Activated B cell treated with CpG ODN at 0.5 μM for 24 hours (primary cell): ENCODE measurements at regions not wholly inside any gene's neighbourhood (a gene's known extent, or its start where the extent isn't known, plus 50 kb on each side); places are given as distances from the start of the nearest gene placed in this dataset.

Experiments used
- ATAC-seq: fragments of 200-7000 bp; cut with Tn5 transposase; one replicate; pipeline ENCODE4 v1.10.0; 2021; ENCODE audit warnings: low read depth, mild to moderate bottlenecking, moderate library complexity
- CTCF ChIA-PET: fragments of 350-600 bp; sonication (Branson Sonifier 250); formaldehyde crosslinking; loops from one replicate; lab custom pipeline; 2021; ENCODE audit warnings: antibody characterized with exemption; lab: Charles Lee
- POLR2A ChIA-PET: fragments of 350-600 bp; sonication (Branson Sonifier 250); formaldehyde crosslinking; loops from one replicate; lab custom pipeline; 2021; ENCODE audit warnings: antibody characterized with exemption; lab: Charles Lee
- DNase-seq: peaks from one replicate; pipeline ENCODE4 v3.0.0; 2022
- H3K27ac Mint-ChIP-seq: one replicate; pipeline ENCODE4 v1.8.0; 2020; ENCODE audit warnings: mixed read lengths
- H3K27me3 Mint-ChIP-seq: one replicate; pipeline ENCODE4 v1.8.0; 2021; ENCODE audit warnings: mixed read lengths
- H3K36me3 Mint-ChIP-seq: one replicate; pipeline ENCODE4 v1.8.0; 2021; ENCODE audit warnings: low read depth, mixed read lengths
- H3K4me1 Mint-ChIP-seq: one replicate; pipeline ENCODE4 v1.8.0; 2021; ENCODE audit warnings: mixed read lengths
- H3K4me3 Mint-ChIP-seq: one replicate; pipeline ENCODE4 v1.8.0; 2020; ENCODE audit warnings: mild to moderate bottlenecking, mixed read lengths
- H3K9me3 Mint-ChIP-seq: one replicate; pipeline ENCODE4 v1.8.0; 2020; ENCODE audit warnings: mixed read lengths
- intact Hi-C: fragments of 100-400 bp; cut with micrococcal nuclease; formaldehyde crosslinking; loops from one replicate; pipeline ENCODE4 v1.15.1; 2024
- TF ChIP-seq, protein P1 (sequence below): fragments of 200-600 bp; IDR thresholded peaks from one replicate; pipeline ENCODE4 v1.8.0; 2022; ENCODE audit warnings: antibody characterized with exemption, mild to moderate bottlenecking

DNA sequence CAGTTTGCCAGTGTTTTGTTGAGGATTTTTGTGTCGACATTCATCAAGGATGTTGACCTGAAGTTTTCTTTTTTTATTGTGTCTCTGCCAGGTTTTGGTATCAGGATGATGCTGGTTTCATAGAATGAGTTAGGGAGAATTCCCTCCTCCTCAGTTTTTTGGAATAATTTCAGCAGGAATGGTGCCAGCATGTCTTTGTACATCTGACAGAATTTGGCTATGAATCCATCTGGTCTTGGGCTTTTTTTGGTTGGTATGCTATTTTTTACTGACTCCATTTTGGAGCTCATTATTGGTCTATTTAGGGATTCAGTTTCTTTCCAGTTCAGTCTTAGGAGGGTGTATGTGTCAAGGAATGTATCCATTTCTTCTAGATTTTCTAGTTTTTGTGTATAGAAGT lies 320.0 kb upstream of the PPP2R3A start:
- Mint-ChIP-seq H3K9me3 (peaks cover 4% of the 10 kb centered on the region), H3K36me3 (no peaks in the 10 kb centered on the region), H3K4me1 (no peaks in the 10 kb centered on the region), H3K27ac (no peak overlapping the region), H3K27me3 (no peaks in the 10 kb centered on the region), H3K4me3 (no peak overlapping the region)
- intact Hi-C loops = no loop called here
- CTCF ChIA-PET = no interaction called here
- ATAC-seq = no peak
- TF ChIP-seq, protein P1, sequence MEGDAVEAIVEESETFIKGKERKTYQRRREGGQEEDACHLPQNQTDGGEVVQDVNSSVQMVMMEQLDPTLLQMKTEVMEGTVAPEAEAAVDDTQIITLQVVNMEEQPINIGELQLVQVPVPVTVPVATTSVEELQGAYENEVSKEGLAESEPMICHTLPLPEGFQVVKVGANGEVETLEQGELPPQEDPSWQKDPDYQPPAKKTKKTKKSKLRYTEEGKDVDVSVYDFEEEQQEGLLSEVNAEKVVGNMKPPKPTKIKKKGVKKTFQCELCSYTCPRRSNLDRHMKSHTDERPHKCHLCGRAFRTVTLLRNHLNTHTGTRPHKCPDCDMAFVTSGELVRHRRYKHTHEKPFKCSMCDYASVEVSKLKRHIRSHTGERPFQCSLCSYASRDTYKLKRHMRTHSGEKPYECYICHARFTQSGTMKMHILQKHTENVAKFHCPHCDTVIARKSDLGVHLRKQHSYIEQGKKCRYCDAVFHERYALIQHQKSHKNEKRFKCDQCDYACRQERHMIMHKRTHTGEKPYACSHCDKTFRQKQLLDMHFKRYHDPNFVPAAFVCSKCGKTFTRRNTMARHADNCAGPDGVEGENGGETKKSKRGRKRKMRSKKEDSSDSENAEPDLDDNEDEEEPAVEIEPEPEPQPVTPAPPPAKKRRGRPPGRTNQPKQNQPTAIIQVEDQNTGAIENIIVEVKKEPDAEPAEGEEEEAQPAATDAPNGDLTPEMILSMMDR = no peak
- POLR2A ChIA-PET = no interaction called here
- DNase-seq = no peak

DNA sequence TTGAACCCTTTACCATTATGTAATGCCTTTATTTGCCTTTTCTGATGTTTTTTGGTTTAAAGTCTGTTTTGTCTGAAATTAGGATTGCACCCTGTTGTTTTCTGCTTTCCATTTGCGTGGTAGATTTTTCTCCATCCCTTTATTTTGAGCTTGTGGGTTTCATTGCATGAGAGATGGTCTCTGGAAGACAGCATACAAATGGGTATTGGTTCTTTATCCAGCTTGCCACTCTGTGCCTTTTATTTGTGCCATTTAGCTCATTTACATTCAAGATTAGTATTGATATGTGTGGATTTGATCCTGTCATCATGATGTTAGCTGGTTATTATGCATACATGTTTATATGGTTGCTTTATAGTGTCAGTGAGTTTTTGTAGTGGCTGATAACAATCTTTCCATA lies 318.7 kb upstream of the PPP2R3A start:
- intact Hi-C loops = no loop called here
- Mint-ChIP-seq H3K4me3 (no peak overlapping the region), H3K27me3 (peaks cover 1% of the 10 kb centered on the region), H3K36me3 (no peaks in the 10 kb centered on the region), H3K4me1 (no peaks in the 10 kb centered on the region), H3K9me3 (peaks cover 4% of the 10 kb centered on the region), H3K27ac (no peak overlapping the region)
- TF ChIP-seq, protein P1 = no peak
- ChIA-PET CTCF (no interaction called here), POLR2A (no interaction called here)
- DNase-seq (no peak), ATAC-seq (no peak)

DNA sequence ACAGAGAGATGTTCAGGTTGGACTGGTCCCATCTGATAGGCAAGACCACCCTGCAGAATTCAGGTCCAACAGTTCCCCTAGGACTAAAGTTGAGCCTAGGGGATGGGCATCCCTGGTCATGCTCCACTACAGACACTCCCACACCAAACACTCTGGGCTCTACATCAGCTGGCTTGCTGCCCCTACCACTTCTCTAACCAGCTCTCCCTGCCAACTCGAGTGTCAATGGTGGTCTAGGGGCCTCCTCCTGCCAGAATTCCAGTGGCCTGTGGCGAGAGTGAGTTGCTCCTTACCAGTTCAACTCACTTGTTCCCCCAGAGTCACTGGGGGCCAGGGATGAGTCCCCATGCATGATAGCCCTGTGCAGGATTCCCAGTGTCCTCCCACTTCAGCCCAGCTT lies 316.2 kb upstream of the PPP2R3A start:
- ATAC-seq (no peak), DNase-seq (no peak)
- Mint-ChIP-seq H3K4me3 (no peak overlapping the region), H3K9me3 (peaks cover 4% of the 10 kb centered on the region), H3K27ac (no peak overlapping the region), H3K36me3 (no peaks in the 10 kb centered on the region), H3K27me3 (peaks cover 1% of the 10 kb centered on the region), H3K4me1 (no peaks in the 10 kb centered on the region)
- intact Hi-C loops = no loop called here
- TF ChIP-seq, protein P1 = no peak
- ChIA-PET POLR2A (no interaction called here), CTCF (no interaction called here)

DNA sequence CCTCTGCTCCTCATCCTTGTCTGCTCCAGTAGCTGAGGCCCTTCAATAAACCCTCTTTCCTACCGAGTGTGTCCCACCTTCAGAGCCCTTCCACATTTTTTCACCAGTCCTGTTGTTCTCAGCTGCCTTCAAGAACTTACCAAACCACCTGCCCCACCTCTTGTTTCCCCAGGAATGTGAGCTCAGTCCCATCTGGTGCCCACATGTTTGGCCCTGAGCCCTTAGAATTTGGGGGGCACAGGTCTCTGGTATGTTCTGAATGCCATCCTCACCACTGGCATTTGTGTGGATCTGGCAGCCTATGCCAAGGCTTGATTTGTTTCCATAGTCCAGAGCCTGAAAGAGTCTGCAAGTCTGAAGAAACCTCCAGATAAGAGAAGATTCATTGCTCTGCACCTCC lies 315.2 kb upstream of the PPP2R3A start:
- TF ChIP-seq, protein P1 = no peak
- ChIA-PET POLR2A (no interaction called here), CTCF (no interaction called here)
- DNase-seq = no peak
- Mint-ChIP-seq H3K27me3 (peaks cover 1% of the 10 kb centered on the region), H3K27ac (no peak overlapping the region), H3K9me3 (peaks cover 4% of the 10 kb centered on the region), H3K36me3 (no peaks in the 10 kb centered on the region), H3K4me3 (no peak overlapping the region), H3K4me1 (no peaks in the 10 kb centered on the region)
- ATAC-seq = no peak
- intact Hi-C loops = no loop called here

DNA sequence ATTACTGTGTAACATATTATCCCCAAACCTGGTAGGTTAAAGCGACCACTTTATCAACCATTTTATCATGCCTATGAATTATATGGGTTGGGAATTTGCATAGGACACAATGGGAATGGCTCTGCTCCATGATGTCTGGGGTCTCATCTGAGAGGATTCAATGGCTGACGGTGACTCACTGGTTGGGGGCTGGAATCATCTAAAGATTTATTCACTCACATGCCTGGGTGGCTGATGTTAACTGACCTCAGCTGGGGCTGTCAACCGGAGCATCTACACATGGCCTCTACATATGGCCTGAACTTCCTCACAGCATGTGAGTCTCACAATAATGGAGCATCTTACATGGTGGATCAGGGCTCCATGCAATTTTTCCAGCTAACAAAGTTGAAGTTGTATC lies 313.1 kb upstream of the PPP2R3A start:
- ATAC-seq (no peak), DNase-seq (no peak)
- H3K27ac Mint-ChIP-seq = no peak overlapping the region
- intact Hi-C loops = no loop called here
- no peaks in the 10 kb centered on the region for H3K4me1 Mint-ChIP-seq
- TF ChIP-seq, protein P1 = no peak
- H3K27me3 Mint-ChIP-seq = peaks cover 1% of the 10 kb centered on the region
- CTCF ChIA-PET = no interaction called here
- POLR2A ChIA-PET = no interaction called here
- H3K4me3 Mint-ChIP-seq = no peak overlapping the region
- no peaks in the 10 kb centered on the region for H3K9me3 Mint-ChIP-seq
- no peaks in the 10 kb centered on the region for H3K36me3 Mint-ChIP-seq
